PC-9 (cell line): ENCODE measurements at regions not wholly inside any gene's neighbourhood (a gene's known extent, or its start where the extent isn't known, plus 50 kb on each side); places are given as distances from the start of the nearest gene placed in this dataset.
A peak's percentile ranks its signal among the peaks of the same experiment; 100 is the strongest.

ENCODE experiments used
- BruUV-seq: library from RNA; stranded (reverse); fragments of 400-500 nt; replicated peaks from 2 replicates; lab custom pipeline; 2021; lab: Mats Ljungman, UMichigan
- CTCF ChIA-PET: fragments of 300-600 bp; sonication (Branson Sonifier 250); formaldehyde crosslinking; loops from one replicate; lab custom pipeline; 2022; ENCODE audit warnings: antibody characterized with exemption; lab: Charles Lee
- POLR2A ChIA-PET: fragments of 300-600 bp; sonication (Branson Sonifier 250); formaldehyde crosslinking; loops from one replicate; lab custom pipeline; 2022; ENCODE audit warnings: antibody characterized with exemption; ENCODE audit not compliant: unreplicated experiment; lab: Charles Lee
- DNase-seq, 2 experiments: peaks; one replicate each; pipeline versions ENCODE4 v3.0.0 to v3.0.0-alpha.2; 2015 to 2022; ENCODE audit warnings: mixed read lengths in 1 of 2
- H2AFZ ChIP-seq: fragments of 200-600 bp; sonication (generic); 2 replicates; pipeline ENCODE4 v1.8.1; 2017; ENCODE audit warnings: antibody characterized with exemption
- H3F3A ChIP-seq: fragments of 200-600 bp; sonication (generic); 2 replicates; pipeline ENCODE4 v1.8.1; 2017; ENCODE audit warnings: antibody characterized with exemption, mild to moderate bottlenecking, low read depth; ENCODE audit not compliant: insufficient read depth
- H3K27ac ChIP-seq: fragments of 200-600 bp; sonication (generic); 2 replicates; pipeline ENCODE4 v1.6.1; 2016; ENCODE audit warnings: mixed run types
- H3K27me3 ChIP-seq: fragments of 200-600 bp; sonication (generic); 2 replicates; pipeline ENCODE4 v1.6.1; 2016; ENCODE audit warnings: low read depth, mixed run types; ENCODE audit not compliant: insufficient read depth
- H3K36me3 ChIP-seq: fragments of 200-600 bp; sonication (generic); 2 replicates; pipeline ENCODE4 v1.6.1; 2016; ENCODE audit warnings: low read depth, mixed run types
- H3K4me1 ChIP-seq: fragments of 200-600 bp; sonication (generic); replicated peaks from 2 replicates; pipeline ENCODE4 v1.6.1; 2016; ENCODE audit warnings: mixed run types; ENCODE audit not compliant: insufficient read depth
- H3K4me2 ChIP-seq: fragments of 200-600 bp; sonication (generic); 2 replicates; pipeline ENCODE4 v1.6.1; 2017; ENCODE audit warnings: mixed run types
- H3K4me3 ChIP-seq: fragments of 200-600 bp; sonication (generic); 2 replicates; pipeline ENCODE4 v1.6.1; 2016; ENCODE audit warnings: mixed run types
- H3K79me2 ChIP-seq: fragments of 200-600 bp; sonication (generic); 2 replicates; pipeline ENCODE4 v1.6.1; 2017; ENCODE audit warnings: low read depth, mixed run types
- H3K9me2 ChIP-seq: fragments of 200-600 bp; sonication (generic); 2 replicates; pipeline ENCODE4 v1.8.1; 2017; ENCODE audit warnings: mild to moderate bottlenecking; ENCODE audit not compliant: insufficient read depth
- H3K9me3 ChIP-seq: fragments of 200-600 bp; sonication (generic); 2 replicates; pipeline ENCODE4 v1.8.1; 2016; ENCODE audit warnings: low read depth; ENCODE audit not compliant: insufficient read depth
- H4K20me1 ChIP-seq: fragments of 200-600 bp; sonication (generic); 2 replicates; pipeline ENCODE4 v1.8.1; 2017; ENCODE audit not compliant: insufficient read depth
- CTCF ChIP-seq: fragments of 200-600 bp; sonication (generic); conservative IDR thresholded peaks from 2 replicates; pipeline ENCODE4 v1.6.1; 2017; ENCODE audit warnings: mixed run types, antibody characterized with exemption, mild to moderate bottlenecking, moderate library complexity
- EZH2 ChIP-seq: fragments of 200-600 bp; sonication (generic); IDR thresholded peaks from 2 replicates; pipeline ENCODE4 v1.8.0; 2017; ENCODE audit warnings: antibody characterized with exemption, low read depth
- intact Hi-C: fragments of 100-400 bp; cut with micrococcal nuclease; formaldehyde crosslinking; loops from one replicate; pipeline ENCODE4 v1.10.0; 2022; ENCODE audit not compliant: unreplicated experiment

- Histone ChIP-seq H3K9me2 (no peaks in the 10 kb centered on the region), H3F3A (no peaks in the 10 kb centered on the region), H3K79me2 (no peaks in the 10 kb centered on the region), H3K4me3 (no peak overlapping the region), H3K9me3 (no peaks in the 10 kb centered on the region), H4K20me1 (no peaks in the 10 kb centered on the region; the same call in 1 of the 2 replicates), H3K36me3 (no peaks in the 10 kb centered on the region), H3K4me2 (no peak overlapping the region), H3K27me3 (no peaks in the 10 kb centered on the region), H3K4me1 (no peaks in the 10 kb centered on the region), H3K27ac (no peak overlapping the region), H2AFZ (no peak overlapping the region)
- CTCF ChIA-PET: no interaction called here
- POLR2A ChIA-PET: no interaction called here
- no peak for TF ChIP-seq CTCF
- TF ChIP-seq EZH2: no peak
- peak in 1 of 2 experiments; percentile 23 for DNase-seq
- intact Hi-C loops: no loop called here
- BruUV-seq: no TSS peak
These were observed 1466.4 kb downstream of the FAM181B start for GRCh38 chr11:81267246-81267645.

GRCh38 chr11:81259471-81259870, 1474.2 kb downstream of the FAM181B start:
- H3F3A ChIP-seq: no peaks in the 10 kb centered on the region
- H3K9me2 ChIP-seq: peaks cover 3% of the 10 kb centered on the region; the same call in 1 of the 2 replicates
- intact Hi-C loops: no loop called here
- H3K27ac ChIP-seq: no peak overlapping the region
- no peaks in the 10 kb centered on the region; the same call in 1 of the 2 replicates for H4K20me1 ChIP-seq
- no TSS peak for BruUV-seq
- no peak overlapping the region for H2AFZ ChIP-seq
- H3K9me3 ChIP-seq: no peaks in the 10 kb centered on the region
- H3K27me3 ChIP-seq: no peaks in the 10 kb centered on the region
- H3K4me3 ChIP-seq: no peak overlapping the region
- no peaks in the 10 kb centered on the region for H3K79me2 ChIP-seq
- H3K4me1 ChIP-seq: no peaks in the 10 kb centered on the region
- DNase-seq: no peak
- no peak for TF ChIP-seq CTCF
- no peak for TF ChIP-seq EZH2
- POLR2A ChIA-PET: no interaction called here
- no peak overlapping the region for H3K4me2 ChIP-seq
- no peaks in the 10 kb centered on the region for H3K36me3 ChIP-seq
- CTCF ChIA-PET: no interaction called here

- intact Hi-C loops: no loop called here
- H3F3A ChIP-seq: no peaks in the 10 kb centered on the region
- no TSS peak for BruUV-seq
- peaks cover 3% of the 10 kb centered on the region; the same call in 1 of the 2 replicates for H3K9me2 ChIP-seq
- H3K4me2 ChIP-seq: no peak overlapping the region
- no peak overlapping the region for H3K4me3 ChIP-seq
- H3K27ac ChIP-seq: no peak overlapping the region
- H3K27me3 ChIP-seq: no peaks in the 10 kb centered on the region
- no peaks in the 10 kb centered on the region for H4K20me1 ChIP-seq
- POLR2A ChIA-PET: no interaction called here
- DNase-seq: no peak
- TF ChIP-seq CTCF (no peak), EZH2 (no peak)
- no peaks in the 10 kb centered on the region for H3K9me3 ChIP-seq
- CTCF ChIA-PET: no interaction called here
- H2AFZ ChIP-seq: no peak overlapping the region
- H3K79me2 ChIP-seq: no peaks in the 10 kb centered on the region
- no peaks in the 10 kb centered on the region for H3K4me1 ChIP-seq
- H3K36me3 ChIP-seq: no peaks in the 10 kb centered on the region
These were observed 1477.8 kb downstream of the FAM181B start for GRCh38 chr11:81255895-81256294.
